Caki2 (cell line): ENCODE measurements at regions not wholly inside any gene's neighbourhood (a gene's known extent, or its start where the extent isn't known, plus 50 kb on each side); places are given as distances from the start of the nearest gene placed in this dataset.
"Not testable (repeated sequence)": the region's sequence is repeated elsewhere in the genome, so short reads cannot be mapped to it uniquely, and the experiment has no call there.

Source experiments
- DNase-seq: peaks from one replicate; pipeline ENCODE4 v3.0.0-alpha.2; 2015; ENCODE audit warnings: low read depth
- in situ Hi-C: cut with HindIII; loops from 2 replicates; pipeline ENCODE4 v1.10.0; 2016; ENCODE audit warnings: low sequenced_read_pairs, low pct_unique_long_range_greater_than_20kb, mixed read lengths

GRCh38 chr13:105847527-105848291, 687.8 kb downstream of the EFNB2 start:
- peak; percentile 2 for DNase-seq
- in situ Hi-C loops, result no loop called here

GRCh38 chr13:105846923-105847322, 688.5 kb downstream of the EFNB2 start:
- in situ Hi-C loops, result no loop called here
- DNase-seq, result no peak

- in situ Hi-C loops, result no loop called here
- DNase-seq, result no peak
Observed at GRCh38 chr13:105841286-105841685, 694.2 kb downstream of the EFNB2 start.

GRCh38 chr13:105838231-105838630, 697.2 kb downstream of the EFNB2 start:
- DNase-seq, result no peak
- in situ Hi-C loops, result no loop called here

GRCh38 chr13:105837295-105837694, 698.2 kb downstream of the EFNB2 start:
- DNase-seq, in situ Hi-C loops: not testable (repeated sequence)

- in situ Hi-C loops, result no loop called here
- DNase-seq, result no peak
Observed at GRCh38 chr13:105830821-105831220, 704.6 kb downstream of the EFNB2 start.

GRCh38 chr13:105827111-105827809, 708.2 kb downstream of the EFNB2 start:
- in situ Hi-C loops, result no loop called here

GRCh38 chr13:105825071-105825470, 710.4 kb downstream of the EFNB2 start:
- in situ Hi-C loops, result no loop called here
- DNase-seq, result no peak

More at GRCh38 chr13:105827111-105827809, 708.2 kb downstream of the EFNB2 start:
- DNase-seq, result no peak

- in situ Hi-C loops, result no loop called here
- DNase-seq, result no peak
Observed at GRCh38 chr13:105821337-105821736, 714.1 kb downstream of the EFNB2 start.

GRCh38 chr13:105820415-105820814, 715.0 kb downstream of the EFNB2 start:
- in situ Hi-C loops, result no loop called here
- no peak for DNase-seq

- no peak for DNase-seq
- in situ Hi-C loops, result no loop called here
Observed at GRCh38 chr13:105817498-105817897, 718.0 kb downstream of the EFNB2 start.

GRCh38 chr13:105816994-105817393, 718.5 kb downstream of the EFNB2 start:
- peak; percentile 73 for DNase-seq

GRCh38 chr13:105814902-105815250, 720.6 kb downstream of the EFNB2 start:
- no peak for DNase-seq
- in situ Hi-C loops, result no loop called here

More at GRCh38 chr13:105816994-105817393, 718.5 kb downstream of the EFNB2 start:
- in situ Hi-C loops, result no loop called here

GRCh38 chr13:105814219-105814901, 721.1 kb downstream of the EFNB2 start:
- DNase-seq, result peak; percentile 40
- in situ Hi-C loops, result no loop called here

GRCh38 chr13:105806628-105806920, 728.9 kb downstream of the EFNB2 start:
- DNase-seq, result no peak
- in situ Hi-C loops, result no loop called here

GRCh38 chr13:105805892-105806627, 729.4 kb downstream of the EFNB2 start:
- in situ Hi-C loops, result no loop called here
- no peak for DNase-seq

GRCh38 chr13:105804561-105805190, 730.8 kb downstream of the EFNB2 start:
- in situ Hi-C loops, result no loop called here
- DNase-seq, result no peak

- in situ Hi-C loops, result no loop called here
- DNase-seq, result no peak
Observed at GRCh38 chr13:105799155-105799554, 736.3 kb downstream of the EFNB2 start.
